ENCODE measurements at regions not wholly inside any gene's neighbourhood (a gene's known extent, or its start where the extent isn't known, plus 50 kb on each side); places are given as distances from the start of the nearest gene placed in this dataset.

- Histone ChIP-seq H3K4me3 (ENCODE audit: low read depth, low read length) (no peak overlapping the region), H3K27me3 (ENCODE audit: control insufficient read depth, insufficient read depth, low read length) (peaks cover 2% of the 10 kb centered on the region; the same call in 1 of the 2 replicates), H3K36me3 (ENCODE audit: control insufficient read depth, insufficient read depth, low read length) (no peaks in the 10 kb centered on the region)
- ChIA-PET POLR2A (no interaction called here), CTCF (no interaction called here)
- no peak for DNase-seq (ENCODE audit: low read depth)
- TF ChIP-seq CTCF (IDR thresholded peaks at IDR 0.05; ENCODE audit: insufficient read depth, low read depth, low read length): no peak
Observed at GRCh38 chr17:79320331-79320730, 245.7 kb downstream of the ENGASE start.

GRCh38 chr17:79317916-79318315, 243.3 kb downstream of the ENGASE start:
- no peak for TF ChIP-seq CTCF (IDR thresholded peaks at IDR 0.05; ENCODE audit: insufficient read depth, low read depth, low read length)
- ChIA-PET POLR2A (no interaction called here), CTCF (no interaction called here)
- Histone ChIP-seq H3K36me3 (ENCODE audit: control insufficient read depth, insufficient read depth, low read length) (no peaks in the 10 kb centered on the region), H3K27me3 (ENCODE audit: control insufficient read depth, insufficient read depth, low read length) (peaks cover 8% of the 10 kb centered on the region), H3K4me3 (ENCODE audit: low read depth, low read length) (no peak overlapping the region)
- no peak for DNase-seq (ENCODE audit: low read depth)

GRCh38 chr17:79316805-79317204, 242.2 kb downstream of the ENGASE start:
- no peak overlapping the region for H3K4me3 ChIP-seq (ENCODE audit: low read depth, low read length)
- no peaks in the 10 kb centered on the region for H3K36me3 ChIP-seq (ENCODE audit: control insufficient read depth, insufficient read depth, low read length)
- POLR2A ChIA-PET: no interaction called here
- TF ChIP-seq CTCF (IDR thresholded peaks at IDR 0.05; ENCODE audit: insufficient read depth, low read depth, low read length): no peak
- CTCF ChIA-PET: no interaction called here
- peaks cover 8% of the 10 kb centered on the region for H3K27me3 ChIP-seq (ENCODE audit: control insufficient read depth, insufficient read depth, low read length)
- DNase-seq (ENCODE audit: low read depth): no peak

- Histone ChIP-seq H3K36me3 (ENCODE audit: control insufficient read depth, insufficient read depth, low read length) (no peaks in the 10 kb centered on the region), H3K4me3 (ENCODE audit: low read depth, low read length) (no peak overlapping the region), H3K27me3 (ENCODE audit: control insufficient read depth, insufficient read depth, low read length) (peaks cover 8% of the 10 kb centered on the region)
- TF ChIP-seq CTCF (IDR thresholded peaks at IDR 0.05; ENCODE audit: insufficient read depth, low read depth, low read length): no peak
- CTCF ChIA-PET: no interaction called here
- POLR2A ChIA-PET: no interaction called here
- no peak for DNase-seq (ENCODE audit: low read depth)
Observed at GRCh38 chr17:79315358-79316105, 240.9 kb downstream of the ENGASE start.

GRCh38 chr17:79314617-79315357, 240.2 kb downstream of the ENGASE start:
- no peak for DNase-seq (ENCODE audit: low read depth)
- POLR2A ChIA-PET: no interaction called here
- TF ChIP-seq CTCF (IDR thresholded peaks at IDR 0.05; ENCODE audit: insufficient read depth, low read depth, low read length): no peak
- no peaks in the 10 kb centered on the region for H3K36me3 ChIP-seq (ENCODE audit: control insufficient read depth, insufficient read depth, low read length)
- no peak overlapping the region for H3K4me3 ChIP-seq (ENCODE audit: low read depth, low read length)
- CTCF ChIA-PET: interaction anchor here (0.7 kb wide), 1 partner anchor 9 kb away, joined by 3 read pairs; no protein-coding TSS in a partner anchor
- H3K27me3 ChIP-seq (ENCODE audit: control insufficient read depth, insufficient read depth, low read length): peaks cover 8% of the 10 kb centered on the region

Measured in BJ (cell line).